COLO668 (cell line): ENCODE measurements at regions not wholly inside any gene's neighbourhood (a gene's known extent, or its start where the extent isn't known, plus 50 kb on each side); places are given as distances from the start of the nearest gene placed in this dataset.
"Not testable (repeated sequence)": the region's sequence is repeated elsewhere in the genome, so short reads cannot be mapped to it uniquely, and the experiment has no call there.

Experiments
- DNase-seq: peaks from one replicate; lab custom pipeline; 2025; ENCODE audit not compliant: unreplicated experiment; lab: John Stamatoyannopoulos, UW

DNA sequence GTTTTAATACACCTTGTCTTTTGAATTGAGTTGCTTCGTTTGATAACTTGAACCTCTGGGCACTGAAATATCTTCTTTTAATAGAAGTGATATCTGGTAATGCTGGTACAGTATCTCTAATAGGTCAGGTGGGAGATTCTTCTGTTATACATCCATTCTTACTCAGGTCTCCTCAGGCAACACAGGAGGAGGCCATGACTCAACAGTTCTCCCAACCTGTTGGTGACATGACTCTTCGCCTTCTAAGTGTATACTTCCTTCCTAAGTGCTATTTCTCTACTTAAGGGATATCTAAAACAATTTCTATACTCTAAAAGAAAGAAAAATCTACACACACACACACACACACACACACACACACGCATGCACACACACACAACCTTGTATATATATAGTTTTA is 509.1 kb downstream of the PCNX1 start:
- no peak for DNase-seq

GRCh38 chr14:71418532-71419245 is 511.4 kb downstream of the PCNX1 start:
- no peak for DNase-seq

DNA sequence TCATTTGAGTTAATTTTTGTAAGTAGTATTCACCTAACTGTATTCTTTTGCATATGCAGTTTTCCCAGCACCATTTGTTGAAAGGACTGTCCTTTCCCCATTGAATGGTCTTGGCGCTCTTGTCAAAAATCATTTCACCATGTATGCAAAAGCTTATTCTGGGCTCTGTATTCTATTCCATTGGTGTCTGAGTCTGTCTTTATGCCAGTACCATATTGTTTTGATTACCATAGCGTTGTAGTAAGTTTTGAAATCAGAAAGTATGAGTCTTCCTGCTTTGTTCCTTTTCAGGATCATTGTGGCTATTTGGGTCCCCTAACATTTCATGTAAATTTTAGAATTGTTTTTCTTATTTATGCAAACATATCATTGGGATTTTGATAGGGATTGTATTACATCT is 508.7 kb upstream of the RGS6 start:
- no peak for DNase-seq

DNA sequence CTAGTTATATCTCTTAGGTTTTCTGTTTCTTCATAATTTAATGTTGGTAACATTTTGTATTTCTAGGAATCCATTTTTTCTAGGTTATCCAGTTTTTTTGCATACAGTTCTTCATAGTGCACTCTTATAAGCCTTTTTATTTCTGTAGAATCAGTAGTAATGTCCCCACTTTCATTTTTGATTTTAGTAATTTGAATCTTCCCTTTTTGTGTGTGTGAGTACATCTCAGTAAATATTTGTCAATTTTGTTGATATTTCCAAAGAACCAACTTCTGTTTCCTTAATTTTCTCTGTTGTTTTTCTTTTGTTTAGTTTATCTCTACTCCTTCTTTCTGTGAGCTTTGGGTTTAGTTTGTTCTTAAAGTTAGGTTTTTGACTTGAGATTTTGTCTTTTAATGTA is 507.3 kb upstream of the RGS6 start:
- DNase-seq: no peak

DNA sequence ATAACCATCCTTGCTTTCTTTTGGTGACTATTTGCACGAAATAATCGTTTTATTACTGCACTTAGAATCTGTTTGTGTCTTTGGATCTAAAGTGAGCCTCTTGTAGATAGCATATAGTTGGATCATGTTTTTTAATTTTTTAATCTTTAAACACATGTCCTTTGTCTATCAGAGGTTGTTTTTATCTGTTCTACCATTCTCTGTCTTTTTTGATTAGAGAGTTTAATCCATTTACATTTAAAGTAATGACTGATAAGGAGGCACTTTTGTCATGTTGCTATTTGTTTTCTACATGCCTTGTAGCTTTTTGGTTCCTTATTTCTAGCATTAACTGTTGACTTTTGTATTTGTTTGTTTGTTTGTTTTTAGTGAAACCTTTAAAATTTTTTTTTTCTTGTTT is 506.2 kb upstream of the RGS6 start:
- DNase-seq: no peak

- no peak for DNase-seq
Measured at GRCh38 chr14:71429902-71430301, 502.3 kb upstream of the RGS6 start.

GRCh38 chr14:71430321-71430677 is 501.9 kb upstream of the RGS6 start:
- DNase-seq: no peak

DNA sequence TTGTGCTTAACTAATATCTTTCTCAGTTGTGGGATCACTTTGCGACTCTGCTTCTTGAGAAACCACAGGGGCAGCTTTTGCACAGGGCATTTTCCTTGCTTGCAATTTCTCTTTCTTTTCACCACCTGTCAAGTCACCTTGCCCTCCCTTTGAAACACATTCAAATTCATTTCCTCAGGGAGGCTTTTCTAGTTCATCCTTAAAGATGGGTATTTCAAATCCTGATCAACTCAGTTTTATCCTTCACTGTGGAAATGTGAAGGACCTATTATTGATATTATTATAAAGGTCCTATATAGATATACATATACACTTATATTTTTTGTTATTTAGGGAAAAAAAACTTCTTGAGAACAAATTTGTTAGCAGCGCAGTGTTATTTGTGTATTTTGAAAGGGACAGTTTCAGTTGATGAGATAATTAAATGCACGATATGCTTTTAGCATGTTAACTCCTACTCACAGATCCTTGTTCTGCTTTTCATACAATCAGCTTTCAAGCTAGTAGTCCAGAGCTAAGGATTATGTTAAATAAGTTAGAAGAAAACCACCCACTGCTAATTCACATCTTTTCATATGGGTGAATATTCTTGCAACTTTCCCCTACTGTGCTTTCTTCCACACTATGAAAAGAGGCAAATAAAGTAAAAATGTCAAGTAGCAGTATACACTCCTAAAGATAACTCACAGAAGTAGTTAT is 501.4 kb upstream of the RGS6 start:
- no peak for DNase-seq

GRCh38 chr14:71432334-71433110 is 499.7 kb upstream of the RGS6 start:
- DNase-seq: no peak

DNA sequence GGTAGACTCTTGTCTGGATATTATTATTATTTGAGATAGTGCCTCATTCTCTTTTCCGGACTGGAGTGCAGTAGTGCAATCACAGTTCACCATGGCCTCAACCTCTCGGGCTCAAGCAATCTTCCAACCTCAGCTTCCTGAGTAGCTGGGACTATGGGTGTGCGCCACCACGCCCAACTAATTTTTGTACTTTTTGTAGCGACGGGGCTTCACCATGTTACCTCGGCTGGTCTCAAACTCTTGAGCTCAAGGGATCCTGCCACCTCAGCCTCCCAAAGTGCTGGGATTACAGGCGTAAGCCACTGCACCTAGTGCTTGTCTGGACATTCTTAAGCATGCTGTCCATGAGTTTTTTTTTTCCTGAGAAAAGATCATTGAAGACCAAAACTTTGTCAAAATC is 498.9 kb upstream of the RGS6 start:
- DNase-seq: no peak

DNA sequence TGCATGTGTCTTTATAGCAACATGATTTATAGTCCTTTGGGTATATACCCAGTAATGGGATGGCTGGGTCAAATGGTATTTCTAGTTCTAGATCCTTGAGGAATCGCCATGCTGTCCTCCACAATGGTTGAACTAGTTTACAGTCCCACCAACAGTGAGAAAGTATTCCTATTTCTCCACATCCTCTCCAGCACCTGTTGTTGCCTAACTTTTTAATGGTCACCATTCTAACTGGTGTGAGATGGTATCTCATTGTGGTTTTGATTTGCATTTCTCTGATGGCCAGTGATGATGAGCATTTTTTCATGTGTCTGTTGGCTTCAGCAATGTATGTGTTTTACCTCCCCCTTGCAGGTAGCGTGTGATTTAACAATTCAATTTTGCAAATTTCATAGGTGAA is 496.6 kb upstream of the RGS6 start:
- not testable (repeated sequence) for DNase-seq

GRCh38 chr14:71437870-71438269 is 494.4 kb upstream of the RGS6 start:
- no peak for DNase-seq

DNA sequence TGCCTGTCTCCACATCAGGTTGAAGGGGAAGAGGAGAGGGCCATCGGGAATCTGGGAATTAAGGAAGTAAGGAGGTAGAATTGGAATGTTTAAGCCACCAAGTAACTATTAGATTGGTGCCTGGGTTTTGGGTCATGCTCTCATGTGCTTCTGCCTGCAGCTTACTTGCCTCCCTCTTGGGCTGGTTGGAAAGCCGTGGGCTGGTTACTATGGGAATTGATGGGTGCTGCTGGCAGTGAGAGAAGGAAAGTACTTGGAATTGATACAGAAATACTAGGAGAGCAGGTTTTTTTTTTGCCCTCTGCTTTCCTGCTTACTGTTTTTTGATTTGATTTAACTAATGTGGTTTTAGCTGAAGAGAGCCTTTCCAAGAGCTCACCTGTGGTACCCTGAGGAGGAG is 493.5 kb upstream of the RGS6 start:
- DNase-seq: no peak

- DNase-seq: no peak
Measured at GRCh38 chr14:71441126-71441525, 491.1 kb upstream of the RGS6 start.

- DNase-seq: no peak
Measured at GRCh38 chr14:71444030-71444822, 488.0 kb upstream of the RGS6 start.

DNA sequence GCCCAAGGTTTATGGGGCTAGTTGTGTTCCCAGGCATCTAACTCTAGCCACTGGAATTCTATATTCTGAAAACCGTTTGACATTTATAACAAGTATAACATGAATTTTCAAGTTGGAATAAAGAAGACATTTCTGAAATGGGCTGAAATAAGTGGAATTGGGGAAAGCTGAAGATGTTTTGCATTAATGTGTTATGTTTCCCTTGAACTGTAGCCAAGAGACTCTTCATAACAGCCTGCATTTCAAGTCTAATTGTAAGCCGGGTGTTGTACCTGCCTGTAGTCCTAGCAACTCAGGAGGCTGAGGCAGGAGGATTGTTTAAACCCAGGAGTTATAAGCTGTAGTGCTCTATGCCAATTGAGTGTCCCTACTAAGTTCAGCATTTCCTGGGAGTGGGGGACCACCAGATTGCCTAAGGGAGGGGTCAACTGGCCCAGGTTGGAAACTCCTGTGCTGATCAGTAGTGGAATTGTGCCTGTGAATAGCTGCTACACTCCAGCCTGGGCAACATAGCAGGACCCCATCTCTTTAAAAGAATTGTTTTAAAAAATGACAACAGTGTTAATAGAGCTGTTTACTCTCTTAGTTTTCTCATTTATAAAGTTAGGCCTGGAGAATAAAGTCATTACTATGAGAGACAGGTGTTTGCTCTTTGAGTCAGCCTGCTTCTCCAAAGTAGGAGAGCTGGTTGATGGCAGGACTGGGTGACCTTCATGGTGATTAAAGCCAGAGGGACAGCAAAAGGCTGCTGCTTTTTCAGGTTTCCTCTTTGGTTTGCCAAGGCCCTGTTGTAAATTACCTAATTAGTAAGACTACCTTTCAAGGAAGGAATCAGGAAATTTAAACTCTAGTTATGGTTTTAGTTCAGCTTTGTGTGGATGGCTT is 483.6 kb upstream of the RGS6 start:
- DNase-seq: no peak

DNA sequence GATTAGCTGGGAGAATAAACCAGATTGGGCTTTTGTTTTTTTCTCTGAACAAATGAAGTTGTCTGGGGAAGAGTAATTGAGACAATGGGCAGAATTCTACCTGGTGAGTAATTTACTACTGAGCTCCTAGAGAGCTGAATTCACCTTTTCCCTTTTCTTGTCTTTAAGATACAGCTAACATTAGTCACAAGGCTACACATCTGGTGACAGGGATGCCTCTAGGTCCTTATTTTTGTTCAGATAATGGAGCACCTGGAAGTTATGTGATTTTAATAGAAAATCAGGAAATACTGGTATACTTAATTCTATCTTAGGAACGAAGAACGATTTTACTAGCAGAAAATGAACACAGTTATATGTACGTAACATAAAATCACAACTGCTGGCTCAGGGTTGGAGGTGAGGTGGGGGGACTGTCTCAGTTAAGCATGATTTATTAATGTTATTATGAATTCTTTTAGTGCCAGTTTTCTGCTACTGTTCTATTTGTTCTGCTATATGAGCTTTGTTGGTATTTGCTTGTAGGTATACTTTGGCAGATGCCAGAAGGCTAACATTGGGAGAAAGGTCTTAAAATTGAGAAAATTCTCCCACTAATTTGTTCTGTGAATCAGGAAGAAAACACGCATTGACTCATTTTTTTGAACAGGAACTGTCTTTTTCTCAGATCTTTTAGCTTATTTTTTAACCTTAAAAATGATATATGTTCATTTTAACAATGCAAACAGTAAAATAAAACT is 482.7 kb upstream of the RGS6 start:
- DNase-seq: no peak

DNA sequence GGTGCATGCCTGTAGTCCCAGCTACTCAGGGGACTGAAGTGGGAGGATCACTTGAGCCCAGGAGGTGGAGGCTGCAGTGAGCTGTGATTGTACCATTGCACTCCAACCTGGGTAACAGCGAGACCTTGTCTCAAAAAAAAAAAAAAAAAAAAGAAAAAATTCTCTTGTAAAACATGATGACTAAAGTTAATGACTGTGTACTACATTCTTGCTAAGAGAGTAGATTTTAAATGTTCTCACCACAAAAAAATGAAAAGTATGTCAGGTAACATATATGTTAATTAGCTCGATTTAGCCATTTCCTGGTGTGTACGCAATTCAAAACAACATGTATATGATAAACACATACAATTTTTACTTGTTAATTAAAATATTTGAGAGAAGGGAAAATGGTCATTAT is 480.7 kb upstream of the RGS6 start:
- DNase-seq: no peak

DNA sequence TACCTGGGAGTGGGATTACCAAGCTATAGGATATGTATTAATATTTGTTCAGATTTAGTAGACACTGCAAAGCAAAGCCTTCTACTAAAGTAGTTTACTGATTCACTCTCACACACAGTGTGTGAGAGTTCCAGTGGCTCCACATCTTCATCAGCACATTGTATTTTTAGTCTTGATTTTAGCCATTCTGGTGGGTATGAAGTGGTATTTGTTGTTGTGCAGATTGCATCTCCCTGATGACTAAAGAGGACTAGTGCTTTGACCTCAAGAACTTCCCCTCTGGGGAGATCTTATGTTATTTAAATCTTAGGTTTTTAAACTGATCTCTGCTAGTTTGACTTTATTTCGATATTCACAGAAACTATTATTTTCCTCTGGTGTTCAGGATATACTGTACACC is 479.7 kb upstream of the RGS6 start:
- no peak for DNase-seq

GRCh38 chr14:71452987-71453386 is 479.2 kb upstream of the RGS6 start:
- DNase-seq: no peak
